NCI-H345 treated with DMSO at 0.1 percent for 48 hours (cell line): ENCODE measurements at regions not wholly inside any gene's neighbourhood (a gene's known extent, or its start where the extent isn't known, plus 50 kb on each side); places are given as distances from the start of the nearest gene placed in this dataset.
"Not testable (repeated sequence)": the region's sequence is repeated elsewhere in the genome, so short reads cannot be mapped to it uniquely, and the experiment has no call there.

Source experiments
- DNase-seq: peaks from one replicate; lab custom pipeline; 2025; ENCODE audit not compliant: unreplicated experiment; lab: John Stamatoyannopoulos, UW

DNA sequence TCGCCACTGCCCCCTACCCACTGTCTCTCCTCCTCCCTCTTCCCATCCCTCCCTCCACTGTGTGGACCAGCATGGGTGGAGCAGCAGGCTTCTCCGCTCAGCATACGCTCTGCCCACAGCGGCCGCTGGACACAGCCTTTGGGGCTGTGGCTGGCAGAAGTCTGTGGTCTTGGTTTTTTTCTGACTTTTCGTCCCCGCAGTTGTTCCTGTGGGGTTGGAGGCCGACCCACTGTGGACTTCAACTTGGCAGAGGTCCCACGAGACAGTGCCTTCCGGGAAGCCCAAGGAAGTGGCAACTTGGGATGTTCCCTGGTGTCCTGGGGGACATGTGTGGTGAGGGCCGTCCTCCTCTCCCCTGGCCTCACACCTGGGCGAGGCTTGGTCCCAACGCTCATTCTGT is 162.5 kb upstream of the C1orf174 start:
- DNase-seq, result no peak

DNA sequence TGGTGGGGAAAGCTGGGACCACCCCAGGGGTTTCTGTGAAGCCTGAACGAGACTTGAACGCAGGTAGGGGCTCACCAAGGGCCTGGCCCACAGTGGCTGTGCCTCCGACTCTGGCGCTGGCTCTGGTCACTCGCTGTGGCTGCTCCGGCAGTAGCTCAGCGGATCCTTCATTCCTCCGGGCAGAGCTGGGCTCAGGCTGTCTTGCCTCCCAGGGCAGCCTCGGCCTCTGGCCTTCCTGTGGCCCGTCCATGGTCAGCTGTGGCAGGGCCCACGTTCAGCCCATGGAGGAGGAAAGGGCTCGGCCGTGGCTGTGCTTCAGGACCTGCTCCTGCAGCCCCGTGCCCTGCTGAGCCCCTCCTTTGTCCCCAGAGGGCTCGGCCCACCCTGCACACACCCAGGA is 162.9 kb upstream of the C1orf174 start:
- no peak for DNase-seq

DNA sequence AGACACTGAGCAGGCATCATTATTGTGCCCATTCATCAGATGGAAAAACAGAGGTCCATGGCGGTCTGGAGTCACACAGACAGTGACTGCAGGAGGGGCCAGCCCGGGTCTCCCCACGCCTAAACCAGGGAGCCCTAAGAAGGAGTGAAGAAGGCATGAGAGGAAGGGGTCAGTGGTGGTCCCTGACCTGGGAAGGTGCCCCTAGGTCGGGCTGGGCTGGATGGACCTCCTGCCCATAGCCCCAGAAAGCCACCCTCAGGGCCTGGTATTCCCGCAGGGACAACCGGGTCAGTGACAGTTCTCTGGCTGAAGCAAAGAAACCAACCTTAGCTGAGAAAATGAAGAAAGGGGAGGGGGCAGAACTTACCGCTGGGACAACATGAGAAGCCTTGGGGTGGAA is 163.4 kb upstream of the C1orf174 start:
- no peak for DNase-seq

DNA sequence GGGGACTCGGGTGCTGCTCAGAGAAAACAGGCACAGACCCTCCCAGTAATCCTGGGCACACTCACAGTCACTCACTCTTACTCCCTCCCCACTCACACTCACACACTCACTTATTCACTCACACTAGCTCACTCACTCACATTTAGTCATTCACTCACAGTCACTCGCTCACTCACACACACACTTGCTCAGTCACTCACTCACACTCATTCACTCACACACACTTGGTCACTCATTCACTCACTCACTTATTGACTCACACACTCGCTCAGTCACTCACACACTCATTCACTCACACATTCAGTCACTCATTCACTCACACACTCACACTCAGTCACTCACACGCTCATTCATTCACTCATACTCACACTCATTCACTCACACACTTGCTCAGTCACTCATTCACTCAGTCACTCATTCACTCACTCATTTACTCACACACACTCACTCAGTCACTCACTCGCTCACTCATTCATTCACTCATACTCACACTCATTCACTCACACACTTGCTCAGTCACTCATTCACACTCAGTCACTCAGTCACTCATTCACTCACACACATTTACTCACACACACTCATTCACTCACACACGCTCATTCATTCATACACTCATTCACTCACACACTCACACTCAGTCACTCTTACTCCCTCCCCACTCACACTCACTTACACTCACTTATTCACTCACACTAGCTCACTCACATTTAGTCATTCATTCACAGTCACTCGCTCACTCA is 164.2 kb upstream of the C1orf174 start:
- DNase-seq, result no peak

DNA sequence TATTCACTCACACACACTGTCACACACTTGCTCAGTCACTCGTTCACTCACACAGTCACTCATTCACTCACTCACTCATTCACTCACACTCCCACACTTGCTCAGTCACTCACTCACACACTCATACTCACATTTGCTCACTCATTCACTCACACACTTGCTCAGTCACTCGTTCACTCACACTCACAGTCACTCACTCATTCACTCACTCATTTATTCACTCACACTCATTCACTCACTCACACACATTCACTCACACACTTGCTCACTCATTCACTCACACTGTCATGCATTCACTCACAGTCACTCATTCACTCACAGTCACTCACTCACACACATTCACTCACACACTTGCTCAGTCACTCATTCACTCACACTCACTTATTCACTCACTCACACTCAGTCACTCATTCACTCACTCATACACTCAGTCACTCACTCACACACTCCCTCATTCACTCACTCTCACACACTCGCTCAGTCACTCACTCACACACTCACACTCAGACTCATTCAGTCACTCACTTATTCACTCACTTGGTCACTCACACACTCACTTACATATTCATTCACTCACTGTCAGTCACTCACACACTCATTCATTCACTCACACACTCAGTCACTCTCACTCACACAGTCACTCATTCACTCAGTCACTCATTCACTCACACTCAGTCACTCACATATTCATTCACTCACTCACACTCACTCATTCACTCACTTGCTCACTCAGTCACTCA is 167.0 kb upstream of the C1orf174 start:
- DNase-seq, result no peak

DNA sequence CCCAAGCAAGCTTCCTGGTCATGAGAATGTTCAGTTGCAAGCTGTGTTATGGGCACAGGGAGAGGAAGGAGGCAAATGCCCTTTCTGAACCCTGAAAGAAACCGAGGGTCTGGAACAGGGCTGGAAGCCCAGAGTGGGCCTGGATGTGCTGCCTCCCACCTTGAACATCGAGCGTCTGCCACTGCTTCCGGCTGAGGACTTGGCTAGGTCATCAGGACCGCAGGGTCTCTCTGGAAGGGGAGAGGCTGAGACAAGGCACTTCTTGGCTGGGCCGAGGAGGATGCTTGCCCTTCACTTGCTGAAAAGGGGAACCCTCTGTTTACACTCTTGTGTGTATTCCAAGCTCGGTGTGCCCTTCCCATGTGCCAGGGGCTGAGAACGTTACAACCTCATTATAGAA is 168.0 kb upstream of the C1orf174 start:
- no peak for DNase-seq

DNA sequence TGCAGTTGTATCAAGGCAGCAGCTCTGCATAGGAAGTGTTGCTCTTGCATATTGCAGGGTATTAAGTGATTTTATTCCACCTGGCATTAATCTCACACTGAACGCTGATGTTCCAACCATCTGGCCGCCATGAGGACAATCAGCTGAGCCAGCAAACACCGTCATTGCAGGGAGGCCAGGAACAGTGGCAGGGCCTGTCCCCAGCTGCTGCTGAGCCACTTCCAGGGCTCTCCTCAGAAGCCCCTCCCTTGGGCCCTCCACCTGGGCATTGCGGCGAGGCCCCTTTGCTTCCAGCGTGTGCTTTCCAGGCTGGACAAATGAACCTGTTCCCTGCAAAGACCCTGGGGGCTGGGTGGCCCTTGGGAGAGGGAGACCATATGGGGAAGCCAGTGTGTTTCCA is 171.6 kb upstream of the C1orf174 start:
- DNase-seq, result no peak

DNA sequence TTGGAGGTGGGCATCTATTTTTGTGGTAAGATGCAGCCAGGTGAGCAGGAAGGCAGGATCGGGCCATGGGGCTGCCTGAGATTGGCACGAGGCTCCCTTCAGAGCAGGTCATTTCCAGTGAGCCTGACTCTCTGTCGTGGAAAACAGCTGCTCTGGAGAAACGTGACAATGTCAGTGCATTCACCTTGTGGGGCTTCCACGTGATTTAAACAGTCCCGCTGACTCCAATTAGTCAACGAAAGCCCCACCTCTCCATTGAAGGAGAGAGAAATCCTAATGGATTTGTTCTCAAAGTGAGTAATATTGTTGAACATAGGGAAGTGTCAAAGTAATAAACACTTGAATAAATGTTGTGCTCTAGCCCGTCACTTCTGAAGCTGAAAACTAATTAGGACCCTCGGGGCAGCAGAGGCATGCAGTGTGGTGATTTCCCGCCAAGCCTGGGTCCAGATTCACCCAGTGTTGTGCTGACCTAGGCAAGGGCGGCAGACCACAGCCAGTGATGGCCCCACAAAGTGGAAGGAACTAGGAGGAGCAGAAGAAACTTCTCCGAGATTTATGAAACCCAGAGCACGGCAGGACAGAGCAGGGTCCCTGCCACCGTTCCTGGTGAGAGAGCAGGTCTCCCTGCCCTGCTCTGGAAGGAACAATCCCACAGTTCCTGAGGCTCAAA is 172.5 kb upstream of the C1orf174 start:
- DNase-seq, result no peak

DNA sequence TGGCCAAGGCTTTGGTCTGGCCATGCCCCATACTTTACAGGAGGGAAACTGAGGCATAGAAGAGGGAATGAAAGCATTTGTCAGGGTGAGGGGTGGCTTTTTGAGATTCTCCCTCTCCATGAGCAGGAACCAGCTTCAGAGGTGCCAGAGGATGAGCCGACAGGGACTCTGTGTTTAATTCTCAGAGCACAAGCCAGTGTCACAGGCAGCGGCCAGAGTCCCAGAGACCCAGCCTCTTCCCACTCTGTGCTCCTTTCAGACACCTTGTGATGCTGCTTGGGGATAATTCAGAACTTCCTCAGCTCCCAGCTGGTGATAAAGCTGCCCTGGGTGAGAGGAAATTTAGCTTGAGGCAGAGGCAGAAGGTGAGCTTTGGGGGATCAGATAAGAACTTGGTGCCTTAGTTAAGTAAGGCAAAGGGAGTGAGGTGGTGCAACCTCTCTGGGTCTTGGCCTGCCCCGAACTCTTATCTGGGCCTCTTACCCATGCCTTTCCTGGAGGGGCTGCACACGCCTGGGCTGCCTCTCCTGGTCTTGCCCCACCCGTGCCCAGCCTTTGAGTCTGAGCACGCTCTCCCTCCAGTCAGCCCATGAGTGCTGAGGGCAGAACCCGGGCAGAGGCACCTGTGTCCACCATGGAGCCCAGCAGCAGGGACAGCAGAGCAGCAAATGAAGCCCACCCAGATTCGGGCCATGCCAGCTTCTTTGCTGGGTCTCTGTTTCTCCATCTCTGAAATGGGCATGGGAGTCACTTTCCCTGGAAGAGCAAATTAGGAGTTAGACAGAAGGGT is 175.6 kb upstream of the C1orf174 start:
- DNase-seq, result no peak

DNA sequence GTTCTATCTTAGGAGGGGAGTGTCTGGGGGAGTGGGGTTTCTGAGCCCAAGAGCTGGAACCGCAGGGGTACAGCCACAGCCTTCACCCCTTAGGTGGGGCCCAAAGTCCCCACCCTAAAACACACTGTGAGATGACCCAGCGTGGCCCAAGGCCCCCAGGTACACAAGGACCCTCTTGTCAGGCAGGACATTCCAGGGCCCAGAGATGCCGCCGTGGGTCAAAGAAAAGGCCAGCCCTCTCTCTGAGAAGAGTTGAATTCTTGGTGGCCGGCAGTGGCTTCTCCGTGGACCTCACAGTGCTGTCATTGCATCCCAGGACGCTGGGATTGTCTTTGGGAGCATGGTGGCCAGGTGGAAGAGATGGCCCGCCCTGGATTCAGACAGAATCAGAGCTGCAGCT is 176.3 kb upstream of the C1orf174 start:
- no peak for DNase-seq

DNA sequence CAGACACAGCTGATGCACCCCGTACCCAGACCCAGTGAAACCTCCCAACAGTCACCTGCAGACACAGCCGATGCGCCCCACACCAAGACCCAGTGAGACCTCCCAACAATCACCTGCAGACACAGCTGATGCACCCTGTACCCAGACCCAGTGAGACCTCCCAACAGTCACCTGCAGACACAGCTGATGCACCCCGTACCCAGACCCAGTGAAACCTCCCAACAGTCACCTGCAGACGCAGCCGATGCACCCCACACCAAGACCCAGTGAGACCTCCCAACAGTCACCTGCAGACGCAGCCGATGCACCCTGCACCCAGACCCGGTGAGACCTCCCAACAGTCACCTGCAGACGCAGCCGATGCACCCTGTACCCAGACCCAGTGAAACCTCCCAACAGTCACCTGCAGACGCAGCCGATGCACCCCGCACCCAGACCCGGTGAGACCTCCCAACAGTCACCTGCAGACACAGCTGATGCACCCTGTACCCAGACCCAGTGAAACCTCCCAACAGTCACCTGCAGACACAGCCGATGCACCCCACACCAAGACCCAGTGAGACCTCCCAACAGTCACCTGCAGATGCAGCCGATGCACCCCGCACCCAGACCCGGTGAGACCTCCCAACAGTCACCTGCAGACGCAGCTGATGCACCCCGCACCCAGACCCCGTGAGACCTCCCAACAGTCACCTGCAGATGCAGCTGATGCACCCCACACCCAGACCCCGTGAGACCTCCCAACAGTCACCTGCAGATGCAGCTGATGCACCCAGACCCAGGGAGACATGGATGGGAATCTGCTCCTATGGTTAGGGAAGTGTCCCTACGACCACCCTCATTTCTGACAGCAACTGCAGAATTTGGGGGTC is 178.3 kb upstream of the C1orf174 start:
- DNase-seq, result not testable (repeated sequence)

DNA sequence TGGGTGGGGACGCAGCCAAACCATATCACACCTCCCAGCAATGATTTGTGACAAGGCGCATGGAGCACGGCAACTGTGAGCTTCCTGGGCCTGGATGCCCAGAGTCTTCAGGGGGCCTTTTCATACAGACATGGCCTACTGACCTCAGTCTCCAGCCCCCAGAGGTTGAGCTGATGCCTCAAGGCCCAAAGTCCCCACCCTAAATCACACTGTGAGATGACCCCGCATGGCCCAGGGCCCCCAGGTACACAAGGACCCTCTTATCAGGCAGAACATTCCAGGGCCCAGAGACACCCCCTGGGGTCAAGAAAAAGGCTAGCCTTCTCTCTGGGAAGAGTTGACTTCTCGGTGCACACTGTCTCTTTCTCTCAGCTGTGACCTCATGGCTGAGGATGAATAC is 179.7 kb upstream of the C1orf174 start:
- DNase-seq, result no peak

DNA sequence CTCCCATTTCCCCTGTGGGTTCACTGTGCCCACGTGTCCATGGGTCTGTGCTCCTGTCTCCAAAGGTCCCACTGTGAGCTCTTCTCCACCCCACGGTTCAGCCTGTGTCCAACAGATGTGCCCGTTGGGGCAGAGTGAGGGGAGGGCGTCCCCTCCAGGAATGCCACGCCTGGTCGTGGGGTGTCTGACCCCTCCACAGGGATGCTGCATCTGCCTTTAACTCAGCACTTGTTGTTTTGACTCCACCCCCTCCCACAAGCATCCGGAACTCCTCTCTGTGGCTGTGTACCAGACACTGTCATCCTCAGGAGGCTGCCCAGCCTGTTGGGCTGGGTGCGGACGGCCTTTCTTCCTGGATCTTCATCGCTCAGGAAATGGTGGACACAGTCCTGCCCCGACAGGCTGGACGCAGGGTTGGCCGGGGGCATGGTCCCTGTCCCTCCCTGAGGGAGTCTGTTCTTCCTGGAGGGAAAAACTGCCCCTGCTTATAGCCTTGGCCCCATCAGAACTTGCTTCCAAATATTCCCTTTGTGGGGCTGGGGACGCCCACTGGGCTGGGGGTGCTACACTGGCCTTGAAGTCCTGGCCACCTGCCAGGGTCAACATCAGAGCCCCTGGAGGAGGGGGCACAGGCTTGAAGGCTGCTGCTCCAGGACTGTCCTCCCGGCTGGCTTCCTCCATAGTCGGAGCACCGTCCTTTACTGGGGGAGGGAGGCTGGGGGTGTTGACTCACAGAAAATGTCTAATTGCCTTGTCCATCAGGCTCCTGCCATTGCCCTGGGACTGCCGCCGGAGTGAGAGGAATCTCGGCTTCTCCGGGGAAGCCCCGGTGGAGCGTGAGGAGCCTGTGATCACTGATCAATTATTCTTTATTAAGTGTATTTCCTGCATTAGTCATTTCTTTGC is 182.0 kb upstream of the C1orf174 start:
- no peak for DNase-seq

DNA sequence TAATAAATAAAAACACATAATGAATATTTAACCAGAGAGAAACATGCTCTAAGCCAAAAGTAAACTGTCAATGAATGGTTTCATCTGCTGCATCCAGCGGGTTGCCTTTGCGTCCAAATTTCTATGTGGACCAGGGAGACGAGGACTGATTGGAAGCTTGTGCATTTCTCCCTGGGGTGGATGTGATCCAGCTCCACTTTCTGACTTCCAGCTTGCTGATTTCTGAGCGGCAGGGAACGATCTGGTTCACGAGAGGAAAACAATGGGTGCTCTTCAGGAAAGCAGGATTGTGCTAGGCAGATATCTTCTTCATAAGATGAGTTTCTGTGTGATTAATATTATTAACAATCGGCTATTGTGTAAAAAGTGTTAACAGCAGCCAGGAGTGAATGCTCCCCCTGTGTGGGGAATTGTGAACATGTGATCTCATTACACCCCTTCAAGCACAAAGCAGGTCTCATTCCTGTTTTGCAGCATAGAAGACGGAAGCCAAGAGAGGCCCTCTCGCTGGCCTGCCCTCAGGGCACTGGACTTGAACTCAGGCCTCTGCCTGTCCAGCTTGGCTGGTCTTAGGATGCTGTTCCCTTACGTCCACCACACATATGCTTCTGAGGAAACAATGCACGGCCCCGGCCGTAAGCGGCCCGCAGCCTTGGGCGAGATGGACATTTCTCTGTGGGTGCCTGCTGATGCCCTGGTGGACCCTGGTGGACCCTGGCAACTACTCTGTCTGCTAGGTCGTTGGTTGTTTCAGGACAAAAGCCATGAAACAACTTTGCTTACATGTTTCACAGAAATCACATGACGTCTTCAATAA is 183.4 kb upstream of the C1orf174 start:
- DNase-seq, result no peak

DNA sequence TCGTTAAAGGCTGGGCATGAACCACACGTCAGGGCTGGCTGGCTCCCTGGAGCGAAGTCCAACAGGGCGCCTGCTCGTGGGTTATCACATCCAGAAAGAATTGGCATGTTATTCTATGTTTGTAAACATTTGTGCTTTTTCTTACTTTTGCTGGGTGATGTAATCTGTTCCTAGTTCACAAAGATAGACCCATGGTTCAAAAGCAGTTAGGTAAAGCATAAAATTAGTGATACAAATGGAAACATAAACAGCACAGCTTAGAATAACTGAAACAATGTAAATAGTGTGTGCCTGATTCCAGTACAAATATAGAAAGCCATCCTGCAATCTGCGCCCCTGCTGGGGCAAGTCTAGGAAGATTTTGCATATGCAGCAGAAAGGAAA is 184.0 kb upstream of the C1orf174 start:
- no peak for DNase-seq

DNA sequence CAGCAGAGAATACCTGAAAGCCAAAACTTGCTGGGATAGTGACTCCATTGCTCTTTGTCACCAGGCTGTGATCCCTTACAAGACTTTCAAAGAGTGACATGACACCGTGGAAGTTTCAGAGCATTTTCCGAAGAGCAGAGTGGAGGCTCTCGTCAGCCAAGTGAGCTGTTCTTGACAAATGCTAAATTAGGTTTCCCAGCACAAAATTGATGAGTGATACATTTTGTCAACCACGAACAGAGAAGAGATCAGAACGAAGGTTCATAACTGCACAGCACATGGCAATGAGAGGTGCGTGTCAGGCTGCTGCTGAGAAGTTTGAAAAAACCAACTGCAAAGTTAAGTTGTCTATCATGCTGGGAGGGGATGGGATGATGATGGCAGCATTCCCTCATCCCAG is 184.4 kb upstream of the C1orf174 start:
- no peak for DNase-seq

DNA sequence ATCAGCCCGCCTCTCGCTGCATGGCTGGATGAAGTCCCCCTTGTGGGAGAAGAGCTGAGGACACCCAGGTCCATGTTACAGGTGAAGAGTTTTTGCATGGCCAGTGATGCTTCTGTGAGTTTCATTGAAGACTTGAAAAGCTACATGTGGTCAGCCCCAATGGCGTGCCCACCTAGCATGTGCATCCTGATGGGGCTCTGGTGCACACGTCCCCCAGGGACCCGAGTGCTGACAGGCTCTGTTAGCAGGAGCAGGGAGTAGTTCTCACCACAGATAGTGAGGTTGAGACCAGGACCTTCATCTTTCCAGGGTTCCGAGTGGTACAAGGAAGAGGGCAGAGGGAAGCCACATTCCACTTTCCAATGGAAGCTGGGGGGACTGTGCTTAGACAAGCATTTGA is 184.8 kb upstream of the C1orf174 start:
- DNase-seq, result no peak

DNA sequence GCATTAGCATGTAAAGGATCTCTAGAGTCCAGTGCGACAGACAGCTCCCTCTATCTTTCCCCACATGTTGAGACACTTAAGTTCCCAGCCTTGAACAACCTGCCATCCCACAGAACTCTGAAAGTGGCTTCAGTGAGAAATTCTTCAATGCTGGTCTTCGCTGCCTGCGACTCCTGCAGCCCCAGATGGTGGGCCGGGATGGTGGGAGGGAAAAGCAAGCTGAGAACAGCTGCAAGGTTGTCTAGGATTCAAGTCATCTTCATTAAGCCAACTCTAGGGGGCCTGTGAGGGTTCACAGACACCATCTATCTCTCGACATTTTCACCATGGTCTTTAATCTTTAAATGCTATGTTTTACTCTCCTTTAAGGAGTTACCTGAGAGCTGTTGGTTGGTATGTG is 185.5 kb upstream of the C1orf174 start:
- no peak for DNase-seq
